GM23338 (cell line): ENCODE measurements at regions not wholly inside any gene's neighbourhood (a gene's known extent, or its start where the extent isn't known, plus 50 kb on each side); places are given as distances from the start of the nearest gene placed in this dataset.
A peak's percentile ranks its signal among the peaks of the same experiment; 100 is the strongest.

Source experiments
- ATAC-seq: fragments of 200-7000 bp; cut with Tn5 transposase; 3 replicates; pipeline ENCODE4 v1.9.1; 2020
- DNase-seq: peaks from one replicate; pipeline ENCODE4 v3.0.0-alpha.2; 2015; ENCODE audit warnings: low spot score
- H2AFZ ChIP-seq: fragments of 200-600 bp; sonication (generic); 2 replicates; pipeline ENCODE4 v1.8.0; 2016; ENCODE audit warnings: antibody characterized with exemption, mild to moderate bottlenecking, moderate library complexity
- H3F3A ChIP-seq: fragments of 200-600 bp; sonication (generic); replicated peaks from 2 replicates; pipeline ENCODE4 v1.8.0; 2017; ENCODE audit warnings: antibody characterized with exemption, mixed run types, low read depth
- H3K27ac ChIP-seq: fragments of 200-600 bp; sonication (generic); 2 replicates; pipeline ENCODE4 v1.6.1; 2016; ENCODE audit warnings: low read depth
- H3K27me3 ChIP-seq: fragments of 200-600 bp; sonication (generic); 2 replicates; pipeline ENCODE4 v1.8.0; 2016; ENCODE audit warnings: mild to moderate bottlenecking, mixed run types, moderate library complexity; ENCODE audit not compliant: insufficient read depth
- H3K36me3 ChIP-seq: fragments of 200-600 bp; sonication (generic); 2 replicates; pipeline ENCODE4 v1.8.0; 2016; ENCODE audit warnings: mild to moderate bottlenecking; ENCODE audit not compliant: insufficient read depth
- H3K4me1 ChIP-seq: fragments of 200-600 bp; sonication (generic); 2 replicates; pipeline ENCODE4 v1.8.0; 2016; ENCODE audit warnings: mild to moderate bottlenecking, moderate library complexity; ENCODE audit not compliant: insufficient read depth
- H3K4me2 ChIP-seq: fragments of 200-600 bp; sonication (generic); 2 replicates; pipeline ENCODE4 v1.7.1; 2017; ENCODE audit warnings: mixed run types
- H3K4me3 ChIP-seq: fragments of 200-600 bp; sonication (generic); 2 replicates; pipeline ENCODE4 v1.6.1; 2016; ENCODE audit warnings: mixed run types
- H3K79me2 ChIP-seq: fragments of 200-600 bp; sonication (generic); replicated peaks from 2 replicates; pipeline ENCODE4 v1.8.0; 2017; ENCODE audit warnings: mild to moderate bottlenecking; ENCODE audit not compliant: insufficient read depth
- H3K9me2 ChIP-seq: fragments of 200-600 bp; sonication (generic); 2 replicates; pipeline ENCODE4 v1.8.0; 2017; ENCODE audit not compliant: insufficient read depth
- H4K20me1 ChIP-seq: fragments of 200-600 bp; sonication (generic); replicated peaks from 2 replicates; pipeline ENCODE4 v1.8.0; 2017; ENCODE audit warnings: mild to moderate bottlenecking; ENCODE audit not compliant: insufficient read depth
- H3K27ac Mint-ChIP-seq: 2 replicates; pipeline ENCODE4 v1.8.0; 2020; ENCODE audit warnings: inconsistent platforms, mild to moderate bottlenecking, moderate library complexity, mixed read lengths
- H3K27me3 Mint-ChIP-seq: 3 replicates; pipeline ENCODE4 v1.8.0; 2022; ENCODE audit warnings: low read depth, mild to moderate bottlenecking, moderate library complexity, mixed read lengths, inconsistent platforms; ENCODE audit not compliant: insufficient read depth, poor library complexity
- H3K36me3 Mint-ChIP-seq: 3 replicates; pipeline ENCODE4 v1.8.0; 2021; ENCODE audit warnings: low read depth, mild to moderate bottlenecking, inconsistent platforms, moderate library complexity, mixed read lengths
- H3K4me1 Mint-ChIP-seq: 3 replicates; pipeline ENCODE4 v1.8.0; 2020; ENCODE audit warnings: mild to moderate bottlenecking, inconsistent platforms, mixed read lengths
- H3K4me3 Mint-ChIP-seq: 3 replicates; pipeline ENCODE4 v1.8.0; 2021; ENCODE audit warnings: moderate library complexity, mild to moderate bottlenecking, inconsistent platforms, mixed read lengths
- H3K9me3 Mint-ChIP-seq: 3 replicates; pipeline ENCODE4 v1.8.0; 2020; ENCODE audit warnings: moderate library complexity, mild to moderate bottlenecking, inconsistent platforms, mixed read lengths
- CREB1 ChIP-seq: fragments of 250-450 bp; sonication (Bioruptor Pico); IDR thresholded peaks from 2 replicates; pipeline ENCODE4 v1.5.0; 2020; ENCODE audit warnings: low read depth, mild to moderate bottlenecking, moderate library complexity
- EZH2 ChIP-seq: fragments of 200-600 bp; sonication (generic); IDR thresholded peaks from one replicate; pipeline ENCODE4 v1.8.0; 2017; ENCODE audit warnings: antibody characterized with exemption, mild to moderate bottlenecking, low read depth; ENCODE audit not compliant: unreplicated experiment
- EZH2phosphoT487 ChIP-seq: fragments of 200-600 bp; sonication (generic); IDR thresholded peaks from one replicate; pipeline ENCODE4 v1.8.1; 2018; ENCODE audit warnings: antibody characterized with exemption; ENCODE audit not compliant: unreplicated experiment
- JUNB ChIP-seq: IDR thresholded peaks from one replicate; pipeline ENCODE4 v1.6.1; 2016; ENCODE audit warnings: antibody characterized with exemption; ENCODE audit not compliant: unreplicated experiment
- NANOG ChIP-seq: IDR thresholded peaks from 2 replicates; pipeline ENCODE4 v1.6.1; 2016; ENCODE audit warnings: antibody characterized with exemption, borderline replicate concordance
- REST ChIP-seq: IDR thresholded peaks from one replicate; pipeline ENCODE4 v1.6.1; 2018; ENCODE audit warnings: antibody characterized with exemption; ENCODE audit not compliant: unreplicated experiment
- STAT1 ChIP-seq: IDR thresholded peaks from one replicate; pipeline ENCODE4 v1.6.1; 2016; ENCODE audit warnings: antibody characterized with exemption; ENCODE audit not compliant: unreplicated experiment
- ZNF114 ChIP-seq: fragments of 250-450 bp; sonication (Bioruptor Pico); IDR thresholded peaks from 2 replicates; pipeline ENCODE4 v1.5.0; 2020; ENCODE audit warnings: mild to moderate bottlenecking, moderate library complexity
- ZNF331 ChIP-seq: fragments of 250-450 bp; sonication (Bioruptor Pico); IDR thresholded peaks from 2 replicates; pipeline ENCODE4 v1.5.0; 2020; ENCODE audit warnings: low read depth, mild to moderate bottlenecking, moderate library complexity
- ZNF462 ChIP-seq: fragments of 250-450 bp; sonication (Bioruptor Pico); IDR thresholded peaks from 2 replicates; pipeline ENCODE4 v1.5.0; 2020; ENCODE audit warnings: mild to moderate bottlenecking, moderate library complexity

- H3K27me3 Mint-ChIP-seq: peaks cover 2% of the 10 kb centered on the region
- ATAC-seq: no peak
- no peak overlapping the region for H3K4me3 Mint-ChIP-seq
- Histone ChIP-seq H3K4me2 (no peak overlapping the region), H4K20me1 (no peaks in the 10 kb centered on the region), H3K4me1 (no peaks in the 10 kb centered on the region; the same call in 1 of the 2 replicates), H3F3A (no peaks in the 10 kb centered on the region), H3K27me3 (no peaks in the 10 kb centered on the region), H3K9me2 (no peaks in the 10 kb centered on the region; the same call in 1 of the 2 replicates), H2AFZ (peak overlapping the region; percentile 94), H3K27ac (no peak overlapping the region), H3K36me3 (no peaks in the 10 kb centered on the region), H3K79me2 (no peaks in the 10 kb centered on the region), H3K4me3 (no peak overlapping the region)
- H3K4me1 Mint-ChIP-seq: peaks cover 16% of the 10 kb centered on the region
- no peak overlapping the region for H3K27ac Mint-ChIP-seq
- TF ChIP-seq ZNF114 (CRISPR knock-in tag): no peak
- TF ChIP-seq NANOG: no peak
- no peak for TF ChIP-seq ZNF331
- no peak for TF ChIP-seq JUNB
- no peak for TF ChIP-seq CREB1 (CRISPR knock-in tag)
- TF ChIP-seq STAT1: no peak
- TF ChIP-seq REST: no peak
- no peaks in the 10 kb centered on the region for H3K9me3 Mint-ChIP-seq
- H3K36me3 Mint-ChIP-seq: no peaks in the 10 kb centered on the region
- no peak for DNase-seq
Observed at GRCh38 chr2:66665124-66665984, 230.4 kb downstream of the MEIS1 start.

GRCh38 chr2:66667301-66667700 is 232.4 kb downstream of the MEIS1 start:
- no peaks in the 10 kb centered on the region for H3K36me3 ChIP-seq
- H2AFZ ChIP-seq: no peak overlapping the region
- H3K27ac ChIP-seq: no peak overlapping the region
- 0 out of 2 replicates have a peak overlapping the region, but pooled peaks have one; percentile 1 for H3K4me2 ChIP-seq
- no peaks in the 10 kb centered on the region for H3K9me3 Mint-ChIP-seq
- DNase-seq (no peak), ATAC-seq (peak; percentile 53)
- H3K36me3 Mint-ChIP-seq: no peaks in the 10 kb centered on the region
- peaks cover 1% of the 10 kb centered on the region for H3K27me3 Mint-ChIP-seq
- H3K79me2 ChIP-seq: no peaks in the 10 kb centered on the region
- H3K4me1 Mint-ChIP-seq: peaks cover 16% of the 10 kb centered on the region
- H3K27ac Mint-ChIP-seq: no peak overlapping the region
- H4K20me1 ChIP-seq: no peaks in the 10 kb centered on the region
- no peak overlapping the region for H3K4me3 Mint-ChIP-seq
- no peaks in the 10 kb centered on the region for H3F3A ChIP-seq
- no peak overlapping the region for H3K4me3 ChIP-seq
- H3K4me1 ChIP-seq: no peaks in the 10 kb centered on the region; the same call in 1 of the 2 replicates
- no peaks in the 10 kb centered on the region; the same call in 1 of the 2 replicates for H3K9me2 ChIP-seq
- H3K27me3 ChIP-seq: no peaks in the 10 kb centered on the region
- TF ChIP-seq ZNF462 (no peak), CREB1 (CRISPR knock-in tag) (no peak), EZH2 (no peak), EZH2phosphoT487 (no peak)
